ENCODE measurements at regions not wholly inside any gene's neighbourhood (a gene's known extent, or its start where the extent isn't known, plus 50 kb on each side); places are given as distances from the start of the nearest gene placed in this dataset.

- no peak overlapping the region for H3K27ac ChIP-seq
- no peak for TF ChIP-seq CTCF (conservative IDR thresholded peaks at IDR 0.05)
Observed at GRCh38 chr4:138892483-138893407, 122.8 kb upstream of the NOCT start.

- H3K27ac ChIP-seq = no peak overlapping the region
- TF ChIP-seq CTCF (conservative IDR thresholded peaks at IDR 0.05) = no peak
Observed at GRCh38 chr4:138891631-138892031, 124.0 kb upstream of the NOCT start.

GRCh38 chr4:138890891-138891570 lies 124.5 kb upstream of the NOCT start:
- no peak for TF ChIP-seq CTCF (conservative IDR thresholded peaks at IDR 0.05)
- H3K27ac ChIP-seq = no peak overlapping the region

- no peak for TF ChIP-seq CTCF (conservative IDR thresholded peaks at IDR 0.05)
- H3K27ac ChIP-seq = no peak overlapping the region
Observed at GRCh38 chr4:138889216-138889615, 126.4 kb upstream of the NOCT start.

GRCh38 chr4:138887741-138888140 lies 127.8 kb upstream of the NOCT start:
- no peak overlapping the region for H3K27ac ChIP-seq
- TF ChIP-seq CTCF (conservative IDR thresholded peaks at IDR 0.05) = no peak

- no peak for TF ChIP-seq CTCF (conservative IDR thresholded peaks at IDR 0.05)
- H3K27ac ChIP-seq = no peak overlapping the region
Observed at GRCh38 chr4:138887341-138887740, 128.2 kb upstream of the NOCT start.

GRCh38 chr4:138879757-138880156 lies 135.8 kb upstream of the NOCT start:
- TF ChIP-seq CTCF (conservative IDR thresholded peaks at IDR 0.05) = no peak
- no peak overlapping the region for H3K27ac ChIP-seq

Data from VCaP (cell line).